ENCODE measurements at regions not wholly inside any gene's neighbourhood (a gene's known extent, or its start where the extent isn't known, plus 50 kb on each side); places are given as distances from the start of the nearest gene placed in this dataset.

- TF ChIP-seq CTCF (IDR thresholded peaks at IDR 0.05) (no peak), POLR2A (IDR thresholded peaks at IDR 0.05) (no peak)
These were observed 239.4 kb upstream of the CTSO start for GRCh38 chr4:156193106-156193505.

Measured in prostate gland (tissue), 2 donors.